Neuron (in vitro differentiated cells): ENCODE measurements at regions not wholly inside any gene's neighbourhood (a gene's known extent, or its start where the extent isn't known, plus 50 kb on each side); places are given as distances from the start of the nearest gene placed in this dataset.

Experiments used
- H2AFZ ChIP-seq: one replicate; pipeline ENCODE4 v1.6.1; 2013; ENCODE audit warnings: low read depth, mild to moderate bottlenecking, inconsistent platforms, low read length, moderate library complexity
- H3K27me3 ChIP-seq: one replicate; pipeline ENCODE4 v1.6.1; 2013; ENCODE audit warnings: low read length; ENCODE audit not compliant: insufficient read depth
- H3K36me3 ChIP-seq: one replicate; pipeline ENCODE4 v1.6.1; 2013; ENCODE audit warnings: low read length; ENCODE audit not compliant: insufficient read depth
- H3K4me1 ChIP-seq: one replicate; pipeline ENCODE4 v1.6.1; 2013; ENCODE audit warnings: low read length; ENCODE audit not compliant: insufficient read depth
- H3K4me3 ChIP-seq: 2 replicates; pipeline ENCODE4 v1.5.1; 2013; ENCODE audit warnings: mild to moderate bottlenecking, low read length, moderate library complexity
- H3K9me3 ChIP-seq: one replicate; pipeline ENCODE4 v1.6.1; 2013; ENCODE audit warnings: low read length

- H3K36me3 ChIP-seq = no peaks in the 10 kb centered on the region
- H3K4me3 ChIP-seq = no peak overlapping the region
- no peak overlapping the region for H2AFZ ChIP-seq
- H3K27me3 ChIP-seq = no peaks in the 10 kb centered on the region
- H3K9me3 ChIP-seq = no peaks in the 10 kb centered on the region
- no peaks in the 10 kb centered on the region for H3K4me1 ChIP-seq
Observed at GRCh38 chr1:229943988-229944743, 122.9 kb upstream of the GALNT2 start.

- Histone ChIP-seq H3K27me3 (no peaks in the 10 kb centered on the region), H2AFZ (no peak overlapping the region), H3K9me3 (no peaks in the 10 kb centered on the region), H3K4me3 (no peak overlapping the region), H3K36me3 (no peaks in the 10 kb centered on the region), H3K4me1 (no peaks in the 10 kb centered on the region)
Observed at GRCh38 chr1:229945795-229946194, 121.2 kb upstream of the GALNT2 start.

GRCh38 chr1:229947968-229948367, 119.1 kb upstream of the GALNT2 start:
- Histone ChIP-seq H3K4me1 (no peaks in the 10 kb centered on the region), H3K9me3 (no peaks in the 10 kb centered on the region)

GRCh38 chr1:229948438-229948837, 118.6 kb upstream of the GALNT2 start:
- no peaks in the 10 kb centered on the region for H3K4me1 ChIP-seq
- H3K9me3 ChIP-seq = no peaks in the 10 kb centered on the region
- H2AFZ ChIP-seq = no peak overlapping the region
- H3K27me3 ChIP-seq = peaks cover 3% of the 10 kb centered on the region
- no peaks in the 10 kb centered on the region for H3K36me3 ChIP-seq
- no peak overlapping the region for H3K4me3 ChIP-seq

More at GRCh38 chr1:229947968-229948367, 119.1 kb upstream of the GALNT2 start:
- peaks cover under 1% of the 10 kb centered on the region for H3K27me3 ChIP-seq
- no peak overlapping the region for H3K4me3 ChIP-seq
- H3K36me3 ChIP-seq = no peaks in the 10 kb centered on the region
- no peak overlapping the region for H2AFZ ChIP-seq

GRCh38 chr1:229949500-229949899, 117.5 kb upstream of the GALNT2 start:
- Histone ChIP-seq H3K9me3 (no peaks in the 10 kb centered on the region), H3K4me1 (no peaks in the 10 kb centered on the region), H2AFZ (no peak overlapping the region), H3K27me3 (peaks cover 3% of the 10 kb centered on the region), H3K4me3 (no peak overlapping the region), H3K36me3 (no peaks in the 10 kb centered on the region)

- H3K9me3 ChIP-seq = no peaks in the 10 kb centered on the region
- H3K27me3 ChIP-seq = peaks cover 3% of the 10 kb centered on the region
- no peaks in the 10 kb centered on the region for H3K4me1 ChIP-seq
- H3K4me3 ChIP-seq = no peak overlapping the region
- no peak overlapping the region for H2AFZ ChIP-seq
- H3K36me3 ChIP-seq = no peaks in the 10 kb centered on the region
Observed at GRCh38 chr1:229950020-229950419, 117.0 kb upstream of the GALNT2 start.

GRCh38 chr1:229950908-229951307, 116.1 kb upstream of the GALNT2 start:
- Histone ChIP-seq H3K9me3 (no peaks in the 10 kb centered on the region), H3K36me3 (no peaks in the 10 kb centered on the region), H2AFZ (no peak overlapping the region), H3K27me3 (peaks cover 3% of the 10 kb centered on the region), H3K4me1 (no peaks in the 10 kb centered on the region), H3K4me3 (no peak overlapping the region)

- no peak overlapping the region for H2AFZ ChIP-seq
Observed at GRCh38 chr1:229951856-229952534, 115.0 kb upstream of the GALNT2 start.

GRCh38 chr1:229952670-229953520, 114.1 kb upstream of the GALNT2 start:
- Histone ChIP-seq H3K36me3 (no peaks in the 10 kb centered on the region), H3K9me3 (no peaks in the 10 kb centered on the region), H2AFZ (no peak overlapping the region), H3K4me1 (no peaks in the 10 kb centered on the region), H3K27me3 (peaks cover 3% of the 10 kb centered on the region), H3K4me3 (no peak overlapping the region)

More at GRCh38 chr1:229951856-229952534, 115.0 kb upstream of the GALNT2 start:
- H3K9me3 ChIP-seq = no peaks in the 10 kb centered on the region
- no peaks in the 10 kb centered on the region for H3K4me1 ChIP-seq
- H3K4me3 ChIP-seq = no peak overlapping the region
- no peaks in the 10 kb centered on the region for H3K36me3 ChIP-seq
- H3K27me3 ChIP-seq = peaks cover 3% of the 10 kb centered on the region

GRCh38 chr1:229953736-229954326, 113.2 kb upstream of the GALNT2 start:
- H2AFZ ChIP-seq = no peak overlapping the region

GRCh38 chr1:229964281-229964680, 102.8 kb upstream of the GALNT2 start:
- Histone ChIP-seq H3K4me3 (no peak overlapping the region), H2AFZ (no peak overlapping the region), H3K4me1 (no peaks in the 10 kb centered on the region), H3K9me3 (no peaks in the 10 kb centered on the region), H3K27me3 (no peaks in the 10 kb centered on the region), H3K36me3 (no peaks in the 10 kb centered on the region)

More at GRCh38 chr1:229953736-229954326, 113.2 kb upstream of the GALNT2 start:
- no peaks in the 10 kb centered on the region for H3K4me1 ChIP-seq
- H3K36me3 ChIP-seq = no peaks in the 10 kb centered on the region
- H3K4me3 ChIP-seq = no peak overlapping the region
- H3K27me3 ChIP-seq = peaks cover 3% of the 10 kb centered on the region
- H3K9me3 ChIP-seq = no peaks in the 10 kb centered on the region

GRCh38 chr1:229970714-229971113, 96.3 kb upstream of the GALNT2 start:
- Histone ChIP-seq H3K4me1 (no peaks in the 10 kb centered on the region), H3K9me3 (no peaks in the 10 kb centered on the region)

More at GRCh38 chr1:229970714-229971113, 96.3 kb upstream of the GALNT2 start:
- H2AFZ ChIP-seq = no peak overlapping the region
- H3K27me3 ChIP-seq = no peaks in the 10 kb centered on the region
- no peak overlapping the region for H3K4me3 ChIP-seq
- no peaks in the 10 kb centered on the region for H3K36me3 ChIP-seq
